Vagina (tissue), 2 donors: ENCODE measurements at regions not wholly inside any gene's neighbourhood (a gene's known extent, or its start where the extent isn't known, plus 50 kb on each side); places are given as distances from the start of the nearest gene placed in this dataset.

Experiments used
- POLR2A ChIP-seq, 2 donors: fragments of 450-650 bp; IDR thresholded peaks; one replicate each; pipeline ENCODE4 v1.6.1; 2017; ENCODE audit warnings: antibody characterized with exemption in 2 of 2, mild to moderate bottlenecking in 2 of 2, moderate library complexity in 2 of 2
- POLR2AphosphoS5 ChIP-seq, 2 donors: sonication (generic); formaldehyde crosslinking; IDR thresholded peaks; one replicate each; pipeline ENCODE4 v1.9.0; 2017; ENCODE audit warnings: antibody characterized with exemption in 2 of 2, mild to moderate bottlenecking in 2 of 2, low read depth in 1 of 2; ENCODE audit not compliant: insufficient read depth in 1 of 2
- TF ChIP-seq, protein P1 (sequence below), 3 experiments: fragments of 450-650 bp in 2 of 3; fragments of 200-600 bp in 1 of 3; sonication (generic) in 1 of 3; IDR thresholded peaks; one replicate each; pipeline ENCODE4 v1.5.1; 2017 to 2019; ENCODE audit warnings: antibody characterized with exemption in 3 of 3, mild to moderate bottlenecking in 2 of 3, moderate library complexity in 2 of 3

DNA sequence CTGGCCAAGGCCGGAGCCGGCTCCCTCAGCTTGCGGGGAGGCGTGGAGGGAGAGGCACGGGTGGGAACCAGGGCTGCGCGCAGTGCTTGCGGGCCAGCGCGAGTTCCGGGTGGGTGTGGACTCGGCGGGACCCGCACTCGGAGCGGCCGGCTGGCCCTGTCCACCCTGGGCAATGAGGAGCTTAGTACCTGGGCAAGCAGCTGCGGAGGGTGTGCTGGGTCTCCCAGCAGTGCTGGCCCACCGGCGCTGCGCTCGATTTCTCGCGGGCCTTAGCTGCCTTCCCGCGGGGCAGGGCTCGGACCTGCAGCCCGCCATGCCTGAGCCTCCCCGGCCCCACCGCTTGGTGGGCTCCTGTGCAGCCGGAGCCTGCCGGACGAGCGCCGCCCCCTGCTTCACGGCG is 91.4 kb upstream of the MAN1A1 start:
- TF ChIP-seq, protein P1, sequence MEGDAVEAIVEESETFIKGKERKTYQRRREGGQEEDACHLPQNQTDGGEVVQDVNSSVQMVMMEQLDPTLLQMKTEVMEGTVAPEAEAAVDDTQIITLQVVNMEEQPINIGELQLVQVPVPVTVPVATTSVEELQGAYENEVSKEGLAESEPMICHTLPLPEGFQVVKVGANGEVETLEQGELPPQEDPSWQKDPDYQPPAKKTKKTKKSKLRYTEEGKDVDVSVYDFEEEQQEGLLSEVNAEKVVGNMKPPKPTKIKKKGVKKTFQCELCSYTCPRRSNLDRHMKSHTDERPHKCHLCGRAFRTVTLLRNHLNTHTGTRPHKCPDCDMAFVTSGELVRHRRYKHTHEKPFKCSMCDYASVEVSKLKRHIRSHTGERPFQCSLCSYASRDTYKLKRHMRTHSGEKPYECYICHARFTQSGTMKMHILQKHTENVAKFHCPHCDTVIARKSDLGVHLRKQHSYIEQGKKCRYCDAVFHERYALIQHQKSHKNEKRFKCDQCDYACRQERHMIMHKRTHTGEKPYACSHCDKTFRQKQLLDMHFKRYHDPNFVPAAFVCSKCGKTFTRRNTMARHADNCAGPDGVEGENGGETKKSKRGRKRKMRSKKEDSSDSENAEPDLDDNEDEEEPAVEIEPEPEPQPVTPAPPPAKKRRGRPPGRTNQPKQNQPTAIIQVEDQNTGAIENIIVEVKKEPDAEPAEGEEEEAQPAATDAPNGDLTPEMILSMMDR (IDR thresholded peaks at IDR 0.05), result no peak
- TF ChIP-seq POLR2AphosphoS5 (IDR thresholded peaks at IDR 0.05; ENCODE audit: insufficient read depth in 1 of 2, low read depth in 1 of 2), result no peak
- TF ChIP-seq POLR2A (IDR thresholded peaks at IDR 0.05), result no peak
